Left lung (tissue), 4 donors: ENCODE measurements at regions not wholly inside any gene's neighbourhood (a gene's known extent, or its start where the extent isn't known, plus 50 kb on each side); places are given as distances from the start of the nearest gene placed in this dataset.
"Not testable (repeated sequence)": the region's sequence is repeated elsewhere in the genome, so short reads cannot be mapped to it uniquely, and the experiment has no call there.

Source experiments
- ATAC-seq: fragments of 200-7000 bp; cut with Tn5 transposase; one replicate; pipeline ENCODE4 v1.9.1; 2020; ENCODE audit warnings: moderate library complexity
- DNase-seq, 4 donors: peaks; one replicate each; pipeline ENCODE4 v3.0.0-alpha.2; 2013 to 2020
- H3K27ac ChIP-seq, 2 donors: fragments of 200-600 bp; sonication (generic) in 1 of 2; one replicate each; pipeline versions ENCODE4 v1.5.0 to v1.8.0; 2020 to 2021
- H3K27me3 ChIP-seq, 2 donors: fragments of 200-600 bp; sonication (generic) in 1 of 2; one replicate each; pipeline versions ENCODE4 v1.5.0 to v1.8.0; 2020 to 2021
- H3K36me3 ChIP-seq, 2 donors: fragments of 200-600 bp; sonication (generic) in 1 of 2; one replicate each; pipeline versions ENCODE4 v1.5.0 to v1.8.0; 2020 to 2021
- H3K4me1 ChIP-seq, 2 donors: fragments of 200-600 bp; one replicate each; pipeline ENCODE4 v1.8.0; 2021
- H3K4me3 ChIP-seq, 2 donors: fragments of 200-600 bp; sonication (generic) in 1 of 2; one replicate each; pipeline versions ENCODE4 v1.5.0 to v1.8.0; 2020 to 2021; ENCODE audit warnings: mild to moderate bottlenecking in 1 of 2
- H3K9me3 ChIP-seq, 2 donors: fragments of 200-600 bp; sonication (generic) in 1 of 2; one replicate each; pipeline versions ENCODE4 v1.5.0 to v1.8.0; 2020 to 2021
- intact Hi-C, 2 donors: fragments of 100-400 bp; cut with DNase I; formaldehyde crosslinking; loops; one replicate each; pipeline versions ENCODE4 v1.11.2 to v1.14.2; 2022
- TF ChIP-seq, protein P1 (sequence below), 2 donors: fragments of 200-600 bp; sonication (generic) in 1 of 2; IDR thresholded peaks; one replicate each; pipeline versions ENCODE4 v1.5.0 to v1.8.0; 2021; ENCODE audit warnings: antibody characterized with exemption in 2 of 2
- donor health status: DM: no; HTN: yes; CAD: no.
- donor health status: DM: no; HTN: no; CAD: no.

DNA sequence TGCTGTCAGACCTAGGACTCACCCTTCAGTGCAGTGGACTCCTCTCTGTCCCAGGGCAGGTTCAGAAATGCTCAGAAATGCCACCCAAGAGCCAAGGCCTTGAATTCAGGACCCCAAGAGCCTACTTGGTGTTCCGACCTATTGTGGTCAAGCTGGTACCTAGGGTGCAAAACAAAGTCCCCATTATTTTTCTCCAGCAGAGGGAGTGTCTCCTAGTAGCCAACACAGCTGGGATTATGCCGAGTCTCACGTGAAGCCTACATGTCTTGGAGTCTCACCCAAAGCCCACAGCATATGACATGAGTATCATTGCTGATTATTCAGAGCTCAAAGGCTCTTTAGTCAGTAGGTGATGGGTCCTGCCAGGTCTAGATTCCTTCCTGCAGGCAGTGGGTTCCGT, 671.1 kb upstream of the SPRY2 start:
- intact Hi-C loops: no loop called here
- DNase-seq (no peak), ATAC-seq (no peak)
- Histone ChIP-seq H3K27ac (no peak overlapping the region), H3K36me3 (no peaks in the 10 kb centered on the region), H3K9me3 (peaks cover 0 to 7% of the 10 kb centered on the region in 2 donors), H3K27me3 (no peaks in the 10 kb centered on the region), H3K4me3 (no peak overlapping the region), H3K4me1 (no peaks in the 10 kb centered on the region)
- TF ChIP-seq, protein P1, sequence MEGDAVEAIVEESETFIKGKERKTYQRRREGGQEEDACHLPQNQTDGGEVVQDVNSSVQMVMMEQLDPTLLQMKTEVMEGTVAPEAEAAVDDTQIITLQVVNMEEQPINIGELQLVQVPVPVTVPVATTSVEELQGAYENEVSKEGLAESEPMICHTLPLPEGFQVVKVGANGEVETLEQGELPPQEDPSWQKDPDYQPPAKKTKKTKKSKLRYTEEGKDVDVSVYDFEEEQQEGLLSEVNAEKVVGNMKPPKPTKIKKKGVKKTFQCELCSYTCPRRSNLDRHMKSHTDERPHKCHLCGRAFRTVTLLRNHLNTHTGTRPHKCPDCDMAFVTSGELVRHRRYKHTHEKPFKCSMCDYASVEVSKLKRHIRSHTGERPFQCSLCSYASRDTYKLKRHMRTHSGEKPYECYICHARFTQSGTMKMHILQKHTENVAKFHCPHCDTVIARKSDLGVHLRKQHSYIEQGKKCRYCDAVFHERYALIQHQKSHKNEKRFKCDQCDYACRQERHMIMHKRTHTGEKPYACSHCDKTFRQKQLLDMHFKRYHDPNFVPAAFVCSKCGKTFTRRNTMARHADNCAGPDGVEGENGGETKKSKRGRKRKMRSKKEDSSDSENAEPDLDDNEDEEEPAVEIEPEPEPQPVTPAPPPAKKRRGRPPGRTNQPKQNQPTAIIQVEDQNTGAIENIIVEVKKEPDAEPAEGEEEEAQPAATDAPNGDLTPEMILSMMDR (IDR thresholded peaks at IDR 0.05): no peak

DNA sequence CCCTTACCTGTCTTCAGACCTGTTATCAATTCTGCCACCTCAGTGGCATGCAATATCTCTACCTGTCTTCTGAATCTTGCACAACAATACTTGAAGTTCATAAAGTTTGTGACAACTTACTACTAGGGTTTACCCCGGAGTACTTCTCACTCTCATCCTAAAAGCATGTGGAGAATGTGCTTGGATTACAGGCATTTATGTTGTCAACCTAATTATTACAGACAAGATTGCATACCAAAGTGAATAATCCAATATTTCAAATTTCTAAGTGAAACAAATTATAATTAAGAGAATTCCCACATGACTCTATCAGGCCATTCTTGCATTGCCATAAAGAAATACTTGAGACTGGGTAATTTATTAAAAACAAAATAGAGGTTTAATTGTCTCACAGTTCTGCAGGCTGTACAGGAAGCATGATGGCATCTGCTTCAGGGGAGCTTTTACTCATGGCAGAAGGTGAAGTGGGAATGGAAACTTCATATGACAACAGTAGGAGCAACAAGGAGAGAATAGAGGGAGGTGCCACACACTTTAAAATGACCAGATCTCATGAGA, 661.0 kb upstream of the SPRY2 start:
- TF ChIP-seq, protein P1 (IDR thresholded peaks at IDR 0.05): no peak
- Histone ChIP-seq H3K4me1 (no peaks in the 10 kb centered on the region), H3K4me3 (no peak overlapping the region), H3K36me3 (no peaks in the 10 kb centered on the region), H3K27me3 (no peaks in the 10 kb centered on the region), H3K9me3 (peaks cover 0 to 35% of the 10 kb centered on the region in 2 donors), H3K27ac (no peak overlapping the region)
- ATAC-seq (no peak), DNase-seq (no peak)
- intact Hi-C loops: no loop called here

DNA sequence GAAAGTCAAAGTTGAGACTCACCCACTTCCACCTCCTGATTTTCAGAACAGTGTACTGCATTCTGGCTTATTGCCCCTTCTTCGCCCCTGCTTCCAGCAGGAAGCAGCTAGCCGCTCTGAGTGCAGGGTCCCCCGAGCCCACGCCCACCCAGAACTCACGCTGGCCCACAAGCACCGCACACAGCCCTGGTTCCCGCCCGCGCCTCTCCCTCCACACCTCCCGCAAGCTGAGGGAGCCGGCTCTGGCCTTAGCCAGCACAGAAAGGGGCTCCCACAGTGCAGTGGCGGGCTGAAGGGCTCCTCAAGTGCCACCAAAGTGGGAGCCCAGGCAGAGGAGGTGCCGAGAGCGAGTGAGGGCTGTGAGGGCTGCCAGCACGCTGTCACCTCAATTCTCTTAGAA, 657.7 kb upstream of the SPRY2 start:
- H3K27ac ChIP-seq, ATAC-seq, intact Hi-C loops, H3K4me3 ChIP-seq, H3K36me3 ChIP-seq, H3K27me3 ChIP-seq, H3K4me1 ChIP-seq: not testable (repeated sequence)
- DNase-seq: peak in 1 of 4 donors; percentile 60
- peaks cover 0 to 31% of the 10 kb centered on the region in 2 donors for H3K9me3 ChIP-seq

DNA sequence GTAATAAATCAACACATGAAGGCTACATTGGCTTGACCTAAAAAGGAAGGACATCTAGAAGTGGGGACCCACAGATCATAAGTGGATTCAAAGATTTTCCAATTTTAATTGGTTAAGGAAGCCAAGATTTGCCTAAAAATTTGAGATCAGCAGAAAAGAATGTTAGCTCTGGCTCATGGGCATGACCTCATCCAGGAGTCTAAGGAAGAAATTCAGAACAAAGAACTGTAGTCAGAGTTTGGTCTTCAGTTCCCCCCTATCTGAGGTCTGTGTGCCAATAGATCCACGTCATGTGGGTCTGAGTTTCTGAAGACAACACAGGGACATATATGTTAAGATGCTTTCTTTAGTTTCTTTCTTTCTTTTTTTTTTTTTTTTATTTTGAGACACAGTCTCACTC, 648.8 kb upstream of the SPRY2 start:
- Histone ChIP-seq H3K27ac (no peak overlapping the region), H3K36me3 (no peaks in the 10 kb centered on the region), H3K27me3 (no peaks in the 10 kb centered on the region), H3K9me3 (peaks cover 0 to 17% of the 10 kb centered on the region in 2 donors), H3K4me3 (no peak overlapping the region), H3K4me1 (no peaks in the 10 kb centered on the region)
- ATAC-seq (no peak), DNase-seq (no peak)
- intact Hi-C loops: no loop called here
- TF ChIP-seq, protein P1 (IDR thresholded peaks at IDR 0.05): no peak

DNA sequence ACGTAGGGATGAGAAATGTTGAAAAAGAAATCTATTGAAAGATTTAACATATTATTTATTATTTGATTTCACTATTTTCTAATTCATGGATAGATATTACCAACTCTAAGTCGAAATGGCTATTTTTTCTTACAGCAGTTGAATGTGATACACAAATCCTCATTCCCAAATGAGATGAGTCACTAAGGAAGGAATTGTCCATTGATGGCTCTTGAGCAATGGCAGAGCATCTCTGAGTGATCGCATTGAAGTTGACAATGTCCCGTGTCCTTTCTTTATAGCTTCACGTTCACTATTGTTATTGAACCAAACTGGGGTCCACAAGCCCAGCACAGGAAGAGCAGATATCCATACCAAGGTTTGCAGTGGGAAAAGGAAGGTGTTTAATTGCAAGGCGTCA, 648.3 kb upstream of the SPRY2 start:
- Histone ChIP-seq H3K36me3 (no peaks in the 10 kb centered on the region), H3K4me3 (no peak overlapping the region), H3K4me1 (no peaks in the 10 kb centered on the region), H3K9me3 (peaks cover 0 to 17% of the 10 kb centered on the region in 2 donors), H3K27ac (no peak overlapping the region), H3K27me3 (no peaks in the 10 kb centered on the region)
- TF ChIP-seq, protein P1 (IDR thresholded peaks at IDR 0.05): no peak
- intact Hi-C loops: no loop called here
- no peak for ATAC-seq
- DNase-seq: no peak
